KMS-11 (cell line): ENCODE measurements at regions not wholly inside any gene's neighbourhood (a gene's known extent, or its start where the extent isn't known, plus 50 kb on each side); places are given as distances from the start of the nearest gene placed in this dataset.

ENCODE experiments used
- H2AFZ ChIP-seq: fragments of 200-600 bp; sonication (generic); 2 replicates; pipeline ENCODE4 v1.6.1; 2016; ENCODE audit warnings: antibody characterized with exemption, mixed run types, low read depth
- H3K27ac ChIP-seq: fragments of 200-600 bp; sonication (generic); 2 replicates; pipeline ENCODE4 v1.6.1; 2016; ENCODE audit warnings: mild to moderate bottlenecking, mixed run types
- H3K27me3 ChIP-seq: fragments of 200-600 bp; sonication (generic); 2 replicates; pipeline ENCODE4 v1.6.1; 2017; ENCODE audit warnings: mild to moderate bottlenecking, low read depth, mixed run types, moderate library complexity; ENCODE audit not compliant: insufficient read depth
- H3K36me3 ChIP-seq: fragments of 200-600 bp; sonication (generic); 2 replicates; pipeline ENCODE4 v1.6.1; 2017; ENCODE audit warnings: mild to moderate bottlenecking, mixed run types; ENCODE audit not compliant: insufficient read depth
- H3K4me1 ChIP-seq: fragments of 200-600 bp; sonication (generic); 2 replicates; pipeline ENCODE4 v1.6.1; 2016; ENCODE audit warnings: mild to moderate bottlenecking, low read depth, mixed run types; ENCODE audit not compliant: poor library complexity, severe bottlenecking
- H3K4me2 ChIP-seq: fragments of 200-600 bp; sonication (generic); 2 replicates; pipeline ENCODE4 v1.7.0; 2016; ENCODE audit warnings: mild to moderate bottlenecking, mixed run types
- H3K4me3 ChIP-seq: fragments of 200-600 bp; sonication (generic); IDR thresholded peaks from 2 replicates; pipeline ENCODE4 v1.6.1; 2017; ENCODE audit warnings: low read depth, low read length, mixed read lengths; ENCODE audit not compliant: insufficient read depth
- H3K79me2 ChIP-seq: fragments of 200-600 bp; sonication (generic); 2 replicates; pipeline ENCODE4 v1.6.1; 2016; ENCODE audit warnings: low read depth, mixed run types; ENCODE audit not compliant: insufficient read depth
- H3K9ac ChIP-seq: fragments of 200-600 bp; sonication (generic); 2 replicates; pipeline ENCODE4 v1.6.1; 2016; ENCODE audit warnings: mild to moderate bottlenecking, mixed run types
- H4K20me1 ChIP-seq: fragments of 200-600 bp; sonication (generic); 2 replicates; pipeline ENCODE4 v1.6.1; 2016; ENCODE audit warnings: mild to moderate bottlenecking, mixed run types; ENCODE audit not compliant: insufficient read depth
- TF ChIP-seq, protein P1 (sequence below): fragments of 200-600 bp; sonication (generic); conservative IDR thresholded peaks from 2 replicates; pipeline ENCODE4 v1.6.1; 2017; ENCODE audit warnings: low read depth, mild to moderate bottlenecking, antibody characterized with exemption, low read length, moderate library complexity, mixed read lengths

DNA sequence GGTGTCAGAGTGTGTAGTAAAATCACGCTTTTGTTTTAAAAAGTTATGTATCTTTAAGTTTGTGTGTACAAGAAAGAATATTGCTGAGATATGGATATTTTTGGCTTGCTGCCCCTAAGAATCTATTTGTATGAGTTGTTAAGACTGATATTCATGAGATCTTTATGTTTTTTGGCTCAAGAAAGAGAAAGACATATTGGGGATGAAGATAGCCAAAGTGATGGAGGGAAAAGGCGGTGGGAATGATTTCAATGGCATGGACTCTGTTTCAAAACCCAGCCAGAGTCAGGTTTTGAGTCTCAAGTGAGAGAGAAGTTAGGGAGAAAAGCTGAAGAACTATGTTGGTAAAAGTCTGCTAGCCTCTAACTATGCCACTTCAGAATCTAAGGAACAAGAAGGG, 351.7 kb downstream of the PBX1 start:
- Histone ChIP-seq H3K79me2 (no peaks in the 10 kb centered on the region), H3K27ac (no peak overlapping the region), H3K27me3 (no peaks in the 10 kb centered on the region), H3K4me1 (no peaks in the 10 kb centered on the region), H3K36me3 (no peaks in the 10 kb centered on the region), H3K4me3 (no peak overlapping the region), H2AFZ (no peak overlapping the region), H3K4me2 (no peak overlapping the region), H4K20me1 (no peaks in the 10 kb centered on the region), H3K9ac (no peak overlapping the region)
- TF ChIP-seq, protein P1, sequence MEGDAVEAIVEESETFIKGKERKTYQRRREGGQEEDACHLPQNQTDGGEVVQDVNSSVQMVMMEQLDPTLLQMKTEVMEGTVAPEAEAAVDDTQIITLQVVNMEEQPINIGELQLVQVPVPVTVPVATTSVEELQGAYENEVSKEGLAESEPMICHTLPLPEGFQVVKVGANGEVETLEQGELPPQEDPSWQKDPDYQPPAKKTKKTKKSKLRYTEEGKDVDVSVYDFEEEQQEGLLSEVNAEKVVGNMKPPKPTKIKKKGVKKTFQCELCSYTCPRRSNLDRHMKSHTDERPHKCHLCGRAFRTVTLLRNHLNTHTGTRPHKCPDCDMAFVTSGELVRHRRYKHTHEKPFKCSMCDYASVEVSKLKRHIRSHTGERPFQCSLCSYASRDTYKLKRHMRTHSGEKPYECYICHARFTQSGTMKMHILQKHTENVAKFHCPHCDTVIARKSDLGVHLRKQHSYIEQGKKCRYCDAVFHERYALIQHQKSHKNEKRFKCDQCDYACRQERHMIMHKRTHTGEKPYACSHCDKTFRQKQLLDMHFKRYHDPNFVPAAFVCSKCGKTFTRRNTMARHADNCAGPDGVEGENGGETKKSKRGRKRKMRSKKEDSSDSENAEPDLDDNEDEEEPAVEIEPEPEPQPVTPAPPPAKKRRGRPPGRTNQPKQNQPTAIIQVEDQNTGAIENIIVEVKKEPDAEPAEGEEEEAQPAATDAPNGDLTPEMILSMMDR = no peak

DNA sequence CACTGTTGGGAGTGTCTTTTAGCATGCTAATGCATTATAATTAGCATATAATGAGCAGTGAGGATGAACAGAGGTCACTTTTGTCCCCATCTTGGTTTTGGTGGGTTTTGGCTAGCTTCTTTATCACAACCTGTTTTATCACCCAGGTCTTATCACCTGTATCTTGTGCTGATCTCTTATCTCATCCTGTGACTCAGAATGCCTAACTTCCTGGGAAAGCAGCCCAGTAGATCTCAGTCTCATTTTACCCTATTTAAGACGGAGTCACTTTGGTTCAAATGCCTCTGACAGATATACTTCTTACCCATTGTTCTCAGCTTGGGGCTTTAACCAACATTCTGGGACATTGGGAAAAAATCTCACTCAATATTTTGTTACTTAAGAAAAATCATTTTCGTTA, 348.7 kb downstream of the PBX1 start:
- Histone ChIP-seq H3K27ac (no peak overlapping the region), H2AFZ (no peak overlapping the region), H3K36me3 (no peaks in the 10 kb centered on the region), H3K4me1 (no peaks in the 10 kb centered on the region), H3K4me2 (no peak overlapping the region), H3K79me2 (no peaks in the 10 kb centered on the region), H4K20me1 (no peaks in the 10 kb centered on the region), H3K4me3 (no peak overlapping the region), H3K9ac (no peak overlapping the region), H3K27me3 (no peaks in the 10 kb centered on the region)
- TF ChIP-seq, protein P1 = no peak

DNA sequence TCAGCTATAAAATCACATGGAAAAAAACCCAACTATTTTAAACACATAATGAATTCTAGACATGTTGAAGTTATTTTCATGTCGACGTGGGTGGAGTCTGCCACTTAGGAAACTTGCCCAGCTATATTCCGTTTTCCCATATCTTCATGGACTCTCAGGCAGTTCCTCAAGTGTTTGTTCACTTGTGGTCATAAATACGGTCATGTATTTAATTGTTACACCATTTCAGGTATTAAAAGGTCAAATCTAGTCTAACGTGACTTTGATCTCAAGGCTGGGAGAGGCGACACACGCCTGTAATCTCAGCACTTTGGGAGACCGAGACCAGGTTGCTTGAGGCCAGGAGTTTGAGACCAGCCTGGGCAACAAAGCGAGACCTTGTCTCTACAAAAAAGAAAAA, 346.9 kb downstream of the PBX1 start:
- H2AFZ ChIP-seq = no peak overlapping the region
- no peak overlapping the region for H3K9ac ChIP-seq
- TF ChIP-seq, protein P1 = no peak
- H3K4me2 ChIP-seq = no peak overlapping the region
- no peak overlapping the region for H3K4me3 ChIP-seq
- no peaks in the 10 kb centered on the region for H3K36me3 ChIP-seq
- H4K20me1 ChIP-seq = no peaks in the 10 kb centered on the region
- H3K4me1 ChIP-seq = no peaks in the 10 kb centered on the region
- no peaks in the 10 kb centered on the region for H3K79me2 ChIP-seq
- H3K27me3 ChIP-seq = no peaks in the 10 kb centered on the region
- no peak overlapping the region for H3K27ac ChIP-seq

DNA sequence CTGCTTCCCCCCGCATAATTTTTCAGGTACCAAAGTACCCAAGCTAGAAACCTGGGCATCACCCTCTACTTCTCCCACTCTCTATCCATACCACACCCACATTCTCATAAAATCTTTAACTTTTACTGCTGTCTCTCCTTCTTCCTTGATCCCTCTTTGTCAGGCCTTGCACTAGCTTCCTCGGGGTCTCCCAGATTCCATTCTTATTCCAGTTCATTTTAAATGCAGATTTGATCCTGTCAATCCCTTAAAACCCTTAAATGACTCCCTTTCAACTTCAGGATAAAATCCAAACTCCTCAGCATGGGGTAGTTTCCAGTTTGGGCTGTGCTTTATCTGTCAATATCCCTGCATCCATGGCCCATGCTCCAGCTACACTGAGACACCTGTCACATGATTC, 343.5 kb downstream of the PBX1 start:
- H3K4me2 ChIP-seq = no peak overlapping the region
- TF ChIP-seq, protein P1 = no peak
- H2AFZ ChIP-seq = no peak overlapping the region
- H3K36me3 ChIP-seq = no peaks in the 10 kb centered on the region
- H3K27ac ChIP-seq = no peak overlapping the region
- H3K4me3 ChIP-seq = no peak overlapping the region
- no peaks in the 10 kb centered on the region for H3K4me1 ChIP-seq
- no peaks in the 10 kb centered on the region for H4K20me1 ChIP-seq
- H3K79me2 ChIP-seq = no peaks in the 10 kb centered on the region
- H3K9ac ChIP-seq = no peak overlapping the region
- H3K27me3 ChIP-seq = no peaks in the 10 kb centered on the region
